ENCODE measurements at regions not wholly inside any gene's neighbourhood (a gene's known extent, or its start where the extent isn't known, plus 50 kb on each side); places are given as distances from the start of the nearest gene placed in this dataset.

DNA sequence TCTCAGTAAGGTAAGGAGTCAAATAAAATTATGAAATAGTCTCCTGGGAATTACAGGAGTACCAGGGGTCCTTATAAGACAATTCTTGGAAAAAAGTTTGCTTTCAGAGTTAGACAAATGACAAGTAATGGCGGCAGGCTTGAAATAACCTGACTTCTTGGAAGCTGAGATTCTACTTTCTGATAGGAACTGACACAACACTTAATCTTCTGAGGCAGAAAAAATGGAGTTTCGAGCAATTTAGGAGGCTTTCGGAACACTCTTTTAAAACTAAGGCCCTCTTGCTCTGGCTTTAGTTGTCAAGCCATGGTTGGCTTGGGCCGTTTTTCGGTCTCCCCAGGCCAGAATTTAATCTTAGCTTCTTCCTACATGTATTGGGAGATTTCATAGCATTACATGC is 260.0 kb downstream of the GATA3 start:
- TF ChIP-seq, protein P1, sequence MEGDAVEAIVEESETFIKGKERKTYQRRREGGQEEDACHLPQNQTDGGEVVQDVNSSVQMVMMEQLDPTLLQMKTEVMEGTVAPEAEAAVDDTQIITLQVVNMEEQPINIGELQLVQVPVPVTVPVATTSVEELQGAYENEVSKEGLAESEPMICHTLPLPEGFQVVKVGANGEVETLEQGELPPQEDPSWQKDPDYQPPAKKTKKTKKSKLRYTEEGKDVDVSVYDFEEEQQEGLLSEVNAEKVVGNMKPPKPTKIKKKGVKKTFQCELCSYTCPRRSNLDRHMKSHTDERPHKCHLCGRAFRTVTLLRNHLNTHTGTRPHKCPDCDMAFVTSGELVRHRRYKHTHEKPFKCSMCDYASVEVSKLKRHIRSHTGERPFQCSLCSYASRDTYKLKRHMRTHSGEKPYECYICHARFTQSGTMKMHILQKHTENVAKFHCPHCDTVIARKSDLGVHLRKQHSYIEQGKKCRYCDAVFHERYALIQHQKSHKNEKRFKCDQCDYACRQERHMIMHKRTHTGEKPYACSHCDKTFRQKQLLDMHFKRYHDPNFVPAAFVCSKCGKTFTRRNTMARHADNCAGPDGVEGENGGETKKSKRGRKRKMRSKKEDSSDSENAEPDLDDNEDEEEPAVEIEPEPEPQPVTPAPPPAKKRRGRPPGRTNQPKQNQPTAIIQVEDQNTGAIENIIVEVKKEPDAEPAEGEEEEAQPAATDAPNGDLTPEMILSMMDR (IDR thresholded peaks at IDR 0.05; ENCODE audit: low read length) = no peak
- no peak for TF ChIP-seq EZH2 (IDR thresholded peaks at IDR 0.05; ENCODE audit: borderline replicate concordance, low read length)
